NCI-H2227 (cell line): ENCODE measurements at regions not wholly inside any gene's neighbourhood (a gene's known extent, or its start where the extent isn't known, plus 50 kb on each side); places are given as distances from the start of the nearest gene placed in this dataset.

Experiments used
- DNase-seq: peaks from one replicate; lab custom pipeline; 2025; ENCODE audit not compliant: unreplicated experiment; lab: John Stamatoyannopoulos, UW

DNA sequence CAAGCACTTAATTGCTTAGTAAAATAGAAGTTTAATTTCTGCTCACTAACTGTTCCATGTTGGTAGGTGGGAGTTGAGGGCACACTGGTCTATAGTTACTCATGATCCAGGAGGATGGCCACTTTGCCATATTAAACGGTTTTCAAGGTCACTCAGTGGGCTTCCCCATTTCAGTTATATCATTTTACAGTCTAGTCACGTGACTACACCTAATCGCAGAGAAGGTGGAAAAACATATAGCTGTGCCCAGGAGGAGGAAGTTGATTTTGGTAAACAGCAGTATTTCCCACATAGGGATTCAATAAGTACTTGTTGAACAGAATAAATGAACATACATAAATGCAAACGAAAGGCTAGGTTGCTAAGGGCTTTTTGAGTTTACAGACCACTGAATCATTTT is 541.1 kb upstream of the CAMK1G start:
- no peak for DNase-seq

DNA sequence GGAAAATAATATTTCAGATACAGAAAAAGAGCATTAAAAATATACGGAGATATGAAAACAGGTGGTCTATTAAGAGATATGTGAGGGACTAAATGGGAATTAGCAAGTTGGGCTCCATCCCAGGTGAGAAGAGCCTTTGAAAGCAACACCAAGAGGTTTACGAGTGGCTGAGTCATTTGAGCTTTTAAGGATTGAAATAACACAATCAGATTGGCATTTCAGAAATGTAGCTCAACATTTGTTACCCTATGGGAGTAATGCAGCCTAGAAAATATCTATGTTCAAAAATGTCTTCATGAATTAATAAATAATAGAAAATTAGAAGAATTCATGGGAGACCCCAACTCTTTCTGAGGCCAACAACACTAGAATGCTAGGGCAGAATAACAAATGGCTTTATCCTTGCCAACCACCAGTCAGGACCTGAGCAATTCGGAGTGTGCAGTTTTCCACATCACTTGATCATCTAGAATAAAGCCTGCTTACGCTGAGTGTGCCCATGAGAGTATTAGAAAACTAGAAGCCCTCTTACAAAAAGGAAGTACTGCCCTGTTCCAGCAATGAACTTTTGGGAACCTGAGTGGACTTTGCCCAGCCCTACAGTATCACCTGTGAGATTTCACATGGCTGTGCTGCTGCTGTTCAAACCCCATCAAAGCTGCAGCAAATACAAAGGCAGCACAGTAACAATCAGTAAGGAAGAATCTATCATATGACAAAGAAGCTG is 538.0 kb upstream of the CAMK1G start:
- DNase-seq: no peak

DNA sequence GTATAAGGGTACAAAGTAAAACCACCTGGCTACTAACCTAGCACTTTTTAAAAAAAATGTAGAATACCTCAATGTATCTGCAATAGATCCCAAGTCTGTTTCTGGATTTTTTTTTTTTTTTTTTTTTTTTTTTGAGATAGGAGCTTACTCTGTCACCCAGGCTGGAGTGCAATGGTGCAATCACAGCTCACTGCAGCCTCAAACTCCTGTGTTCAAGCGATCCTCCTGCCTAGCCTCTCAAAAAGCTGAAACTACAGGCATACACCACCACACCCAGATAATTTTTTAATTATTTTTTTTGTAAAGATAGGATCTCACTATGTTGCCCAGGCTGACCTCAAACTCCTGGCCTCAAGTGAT is 537.5 kb upstream of the CAMK1G start:
- no peak for DNase-seq

DNA sequence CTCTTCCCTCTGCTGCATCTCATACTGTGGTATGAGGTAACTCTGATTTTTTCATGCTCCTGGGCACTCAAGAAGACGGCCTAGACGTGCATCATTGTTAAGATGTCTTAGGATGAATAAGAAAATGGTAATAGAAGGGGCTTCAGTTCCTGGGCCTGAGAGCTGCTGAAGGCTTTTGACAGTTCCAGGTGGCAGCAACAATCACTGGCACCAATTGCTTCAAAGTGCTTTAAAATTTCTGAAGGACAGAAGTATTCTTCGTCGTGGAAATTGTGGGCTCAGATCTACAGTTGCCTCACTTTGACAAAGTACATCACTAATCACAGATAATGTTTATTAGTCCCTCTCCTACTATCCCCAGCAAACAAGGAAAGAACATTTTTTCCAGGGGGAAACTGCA is 536.6 kb upstream of the CAMK1G start:
- no peak for DNase-seq

DNA sequence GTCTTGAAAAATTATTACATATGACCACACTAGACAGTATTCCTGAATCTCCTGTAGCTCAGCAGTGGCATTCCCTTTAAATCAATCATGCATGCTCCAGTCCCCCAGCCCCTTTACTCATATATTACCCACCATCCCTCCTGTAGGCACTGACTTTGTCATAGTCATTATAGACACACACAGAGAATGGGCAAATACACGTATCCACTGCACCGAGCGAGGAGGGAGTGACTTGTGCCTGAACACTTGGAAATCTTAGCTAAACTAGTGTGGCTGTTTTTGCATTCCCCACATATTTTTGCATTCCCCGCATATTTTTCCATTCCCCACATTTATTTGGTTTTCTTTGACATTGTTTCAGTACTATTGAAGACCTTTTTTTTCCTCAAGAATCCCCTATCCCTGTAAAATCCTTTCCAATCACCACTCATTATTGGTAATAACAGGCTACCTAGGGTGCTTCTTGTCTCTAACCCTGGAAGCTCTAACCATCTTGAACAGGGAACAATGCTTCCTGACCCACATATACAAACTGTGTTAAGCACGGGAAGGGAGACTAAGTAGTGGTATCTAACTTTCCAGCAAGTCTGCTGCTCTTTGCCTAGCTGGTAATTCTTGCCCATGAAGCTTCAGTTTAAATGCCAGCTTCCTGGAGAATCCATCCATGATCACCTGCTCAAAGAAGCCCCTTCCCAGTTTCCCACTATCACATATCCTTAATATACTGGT is 534.4 kb upstream of the CAMK1G start:
- no peak for DNase-seq

DNA sequence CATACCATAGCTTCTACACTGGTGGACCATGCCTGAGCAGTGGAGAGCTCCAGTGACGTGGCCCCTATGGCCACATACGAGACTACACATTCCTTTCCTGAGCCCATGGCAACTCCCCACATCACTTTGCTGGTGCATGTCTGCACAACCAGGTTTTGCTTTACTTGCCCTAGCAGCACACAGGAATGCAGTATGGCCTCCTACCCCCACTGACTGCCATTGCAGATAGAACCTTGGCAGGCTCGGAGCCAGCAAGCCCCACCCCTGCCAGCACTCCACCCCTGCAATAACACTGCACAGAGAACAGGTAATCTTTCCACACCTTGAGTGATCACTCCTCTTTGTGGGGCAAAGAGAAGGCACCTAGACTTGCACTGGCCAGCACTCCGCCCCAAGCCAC is 531.9 kb upstream of the CAMK1G start:
- no peak for DNase-seq

DNA sequence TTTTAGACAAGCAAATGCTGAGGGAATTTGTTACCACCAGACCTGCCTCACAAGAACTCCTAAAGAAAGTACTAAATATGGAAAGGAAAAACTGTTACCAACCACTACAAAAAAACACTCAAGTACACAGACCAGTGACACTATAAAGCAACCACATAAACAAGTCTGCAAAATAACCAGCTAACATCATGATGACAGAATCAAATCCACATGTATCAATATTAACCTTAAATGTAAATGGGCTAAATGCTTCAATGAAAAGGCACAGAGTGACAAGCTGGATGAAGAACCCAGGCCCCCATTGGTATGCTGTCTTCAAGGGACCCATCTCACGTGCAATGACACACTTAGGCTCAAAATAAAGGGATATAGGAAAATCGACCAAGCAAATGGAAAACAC is 529.9 kb upstream of the CAMK1G start:
- DNase-seq: no peak

DNA sequence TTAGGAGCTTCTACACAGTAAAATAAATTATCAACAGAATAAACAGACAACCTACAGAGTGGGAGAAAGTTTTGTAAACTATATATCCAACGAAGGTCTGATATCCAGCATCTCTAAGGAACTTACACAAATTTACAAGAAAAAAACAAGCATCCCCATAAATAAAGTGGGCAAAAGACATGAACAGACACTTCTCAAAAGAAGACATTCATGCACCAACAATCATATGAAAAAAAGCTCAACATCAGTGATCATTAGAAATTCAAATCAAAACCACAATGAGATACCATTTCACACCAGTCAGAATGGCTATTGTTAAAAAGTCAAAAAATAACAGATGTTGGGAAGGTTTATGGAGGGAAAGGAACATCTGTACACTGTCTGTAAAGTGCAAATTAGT is 526.4 kb upstream of the CAMK1G start:
- no peak for DNase-seq

DNA sequence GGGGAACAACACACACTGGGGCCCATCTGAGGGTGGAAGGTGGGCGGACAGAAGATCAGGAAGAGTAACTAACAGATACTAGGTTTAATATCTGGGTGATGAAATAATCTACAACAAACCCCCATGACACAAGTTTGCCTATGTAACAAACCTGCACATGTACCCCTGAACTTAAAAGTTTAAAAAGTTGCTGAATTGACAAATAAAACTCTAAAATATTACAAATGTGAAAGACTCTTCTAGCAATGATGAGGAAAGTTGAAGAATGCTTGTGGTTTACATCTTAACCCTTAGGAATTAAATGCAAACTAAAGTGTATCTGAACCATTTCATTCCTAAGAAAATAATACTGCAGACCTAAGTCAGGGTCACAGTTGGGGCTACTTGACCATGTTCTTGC is 525.6 kb upstream of the CAMK1G start:
- DNase-seq: no peak

DNA sequence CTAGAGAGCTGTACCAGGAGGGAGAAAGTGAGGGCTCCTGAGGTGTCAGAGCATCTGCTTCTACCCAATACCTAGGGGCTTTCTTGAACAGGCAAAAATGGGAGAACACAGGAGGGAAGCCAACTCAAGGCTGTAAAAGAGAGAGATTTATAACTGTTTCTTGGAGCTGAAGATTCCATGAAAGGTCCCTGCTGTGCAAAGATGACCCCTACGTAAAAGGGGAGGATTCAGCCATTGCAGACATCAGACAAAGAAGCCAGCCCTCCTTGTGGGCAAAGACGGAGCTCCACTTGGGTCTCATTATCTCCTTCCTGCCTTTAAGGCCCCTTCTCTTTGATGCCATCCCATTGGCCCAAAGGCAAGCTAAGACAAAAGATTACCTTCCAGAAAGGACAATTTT is 524.1 kb upstream of the CAMK1G start:
- DNase-seq: peak; percentile 22

DNA sequence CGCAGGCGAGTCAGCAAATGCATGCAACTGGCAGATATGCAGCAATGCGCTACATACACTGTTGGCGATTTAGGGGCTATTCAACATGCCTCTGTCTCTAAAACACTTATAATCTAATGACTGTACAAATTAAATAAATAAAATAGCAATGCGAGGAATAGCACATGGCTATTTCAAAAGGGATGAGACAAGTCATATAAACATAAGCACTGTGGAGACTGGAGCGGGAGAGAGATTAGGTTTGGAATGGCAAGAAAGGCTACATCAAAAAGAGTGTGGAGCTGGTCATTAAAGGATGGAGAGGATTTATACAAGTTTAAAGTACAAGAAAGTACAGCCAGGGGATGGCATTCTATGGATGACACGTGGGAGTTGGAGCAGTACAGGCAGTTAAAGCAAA is 523.5 kb upstream of the CAMK1G start:
- no peak for DNase-seq

DNA sequence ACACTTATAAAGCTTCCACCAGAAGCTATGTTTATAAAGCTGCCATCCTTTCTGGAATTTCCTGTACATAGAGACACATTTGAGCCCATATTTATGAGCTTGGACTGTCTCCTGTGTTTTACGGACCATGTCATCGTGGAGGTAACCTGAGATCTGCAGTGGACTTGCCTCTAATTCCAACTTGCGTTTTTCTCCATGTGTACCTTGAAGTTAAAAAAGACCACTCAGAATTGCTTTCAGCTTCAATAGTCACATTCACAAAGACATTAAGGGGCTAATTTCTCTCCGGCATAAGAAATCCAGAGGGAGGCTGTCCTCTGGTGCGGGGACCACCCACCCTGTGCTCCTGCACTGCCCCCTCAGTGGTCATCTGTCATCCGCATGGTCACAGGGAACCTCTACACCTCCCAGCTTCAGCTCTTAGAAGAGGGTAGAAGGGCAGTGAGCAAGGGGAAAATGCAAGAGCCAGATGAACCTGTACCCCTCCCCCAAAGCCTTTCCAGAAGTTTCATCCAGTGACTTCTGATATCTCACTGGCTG is 521.4 kb upstream of the CAMK1G start:
- no peak for DNase-seq

DNA sequence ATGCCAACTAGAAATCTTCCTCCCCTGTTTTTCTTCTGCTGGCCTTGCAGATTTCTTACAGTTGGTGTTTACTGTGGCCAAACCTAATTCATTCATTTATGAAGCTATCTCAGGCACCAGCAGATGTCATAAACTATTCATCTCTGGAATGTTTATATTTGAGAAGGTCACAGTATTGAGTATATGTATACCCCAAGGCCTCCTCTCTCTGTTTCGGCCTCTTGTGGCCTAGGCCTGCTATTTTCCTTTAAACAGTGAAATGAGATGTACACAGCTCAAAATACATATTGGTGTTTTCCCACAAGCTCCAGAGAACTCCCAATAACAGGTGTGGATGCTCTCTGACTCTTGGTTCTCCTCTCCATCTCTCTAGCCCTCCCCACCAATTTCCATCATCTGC is 520.7 kb upstream of the CAMK1G start:
- no peak for DNase-seq

DNA sequence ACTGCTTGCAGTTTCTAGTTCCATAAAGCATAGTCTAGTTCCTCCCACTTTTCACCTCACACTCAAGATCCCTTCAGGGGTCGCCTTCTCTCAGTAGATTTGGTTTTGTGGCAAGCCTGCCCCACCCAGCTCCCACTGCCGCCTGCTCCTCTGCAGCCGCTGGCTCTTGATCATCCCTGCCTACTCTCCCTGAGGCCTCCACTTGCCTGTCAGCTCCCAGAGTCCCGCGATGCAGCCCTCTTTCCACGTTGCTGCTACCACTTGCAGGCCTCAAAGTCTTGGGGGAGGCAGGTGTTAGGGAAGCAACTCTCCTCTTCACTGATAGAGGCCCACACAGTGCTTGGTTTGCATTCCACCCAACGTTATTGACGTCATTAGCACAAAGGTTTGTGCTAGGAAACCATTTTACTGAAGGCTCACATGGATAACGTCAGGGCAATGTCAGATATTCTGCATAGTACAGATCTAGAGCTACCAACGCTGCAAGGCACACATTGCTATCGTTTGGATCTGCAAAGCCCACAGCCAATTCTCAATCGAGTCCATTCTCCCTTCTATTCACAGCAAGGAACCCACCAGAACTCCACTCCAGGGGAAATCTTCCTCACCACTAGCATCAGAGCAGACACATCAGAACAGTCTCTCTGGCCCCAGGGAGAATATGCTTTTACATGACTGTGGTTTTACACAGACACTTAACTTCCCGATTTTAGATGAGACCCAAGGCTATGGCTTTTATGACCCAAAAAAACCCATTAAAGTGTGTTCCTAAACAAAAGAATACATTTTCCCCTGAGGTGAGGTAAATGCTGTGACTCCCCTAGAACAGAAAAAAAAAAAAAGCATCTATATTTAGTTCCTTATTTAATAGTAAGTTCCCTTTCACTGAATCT is 519.5 kb upstream of the CAMK1G start:
- no peak for DNase-seq

DNA sequence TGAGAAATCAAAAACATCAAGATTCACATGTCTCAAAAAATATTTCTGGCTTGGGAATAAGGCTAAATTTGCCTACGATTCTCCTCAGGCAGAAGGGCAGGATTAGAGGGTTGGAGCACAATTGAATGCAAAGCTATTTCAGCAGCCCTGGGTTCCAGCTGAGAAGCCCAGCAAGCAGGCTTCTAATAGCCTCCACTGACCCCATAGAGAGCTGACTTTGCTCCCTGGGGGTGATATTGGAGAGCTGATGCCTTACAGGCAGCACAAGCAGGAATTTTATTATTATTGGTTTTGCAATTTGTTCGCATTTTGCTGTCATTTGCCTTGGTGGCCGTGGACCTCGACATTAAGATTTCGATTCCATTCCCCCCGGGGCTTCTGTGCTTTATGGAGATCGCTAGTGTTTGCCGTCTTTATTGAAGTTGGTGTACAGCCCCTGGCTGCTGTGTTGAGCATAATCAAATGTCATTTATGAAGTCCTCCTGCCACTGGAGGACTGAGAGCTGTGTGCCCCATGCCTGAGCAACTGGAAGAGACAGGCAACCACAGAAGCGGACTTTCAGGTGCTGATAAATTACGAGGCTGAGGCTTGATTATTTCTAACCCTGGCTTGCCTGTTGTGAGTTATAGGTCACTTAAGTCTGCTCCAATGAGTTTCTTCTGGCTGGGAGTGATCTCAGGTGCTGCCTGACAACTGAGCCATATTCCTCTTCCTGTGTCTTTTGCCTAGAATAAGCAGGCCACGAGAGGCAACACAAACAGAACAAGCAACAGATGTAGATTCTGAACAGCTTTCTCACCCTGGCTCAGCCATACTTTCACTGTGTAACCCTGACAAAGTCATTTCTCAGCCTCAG is 518.4 kb upstream of the CAMK1G start:
- no peak for DNase-seq

DNA sequence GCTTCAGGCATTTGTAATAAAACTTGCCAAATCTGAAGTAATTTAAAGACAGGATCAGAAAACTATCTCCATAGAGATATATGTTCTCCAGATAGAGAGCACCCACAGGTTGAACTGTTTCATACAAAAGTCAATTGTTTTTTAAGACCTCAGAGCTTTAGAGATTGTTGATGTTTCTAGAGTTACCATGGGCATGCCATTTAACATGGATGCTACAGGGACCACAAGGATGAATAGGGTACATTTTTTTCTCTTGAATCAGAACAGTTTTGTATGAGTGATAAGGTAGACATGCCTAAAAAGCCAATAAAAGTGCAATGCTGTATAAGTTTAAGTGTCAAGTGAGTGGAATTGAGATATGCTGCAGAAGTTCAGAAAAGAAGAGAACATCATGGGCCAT is 511.0 kb upstream of the CAMK1G start:
- no peak for DNase-seq

DNA sequence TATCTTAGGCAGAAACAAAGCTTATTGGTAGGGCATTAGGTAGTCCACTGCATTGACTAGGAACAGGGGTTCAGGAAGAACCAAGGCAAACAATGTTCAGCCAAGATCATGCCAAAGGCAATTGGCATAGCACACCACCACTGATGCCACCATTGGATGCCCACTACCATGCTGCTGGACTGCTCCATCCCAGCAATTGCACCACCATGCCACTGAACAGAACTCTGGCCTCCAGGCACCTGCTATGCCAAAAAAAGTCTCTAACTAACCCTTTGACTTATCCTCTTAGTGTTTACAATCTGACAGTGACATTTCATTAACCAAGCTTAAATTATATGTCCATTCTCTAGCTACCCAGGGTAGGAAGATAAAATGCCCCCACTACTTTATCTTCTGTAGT is 509.6 kb upstream of the CAMK1G start:
- DNase-seq: no peak

DNA sequence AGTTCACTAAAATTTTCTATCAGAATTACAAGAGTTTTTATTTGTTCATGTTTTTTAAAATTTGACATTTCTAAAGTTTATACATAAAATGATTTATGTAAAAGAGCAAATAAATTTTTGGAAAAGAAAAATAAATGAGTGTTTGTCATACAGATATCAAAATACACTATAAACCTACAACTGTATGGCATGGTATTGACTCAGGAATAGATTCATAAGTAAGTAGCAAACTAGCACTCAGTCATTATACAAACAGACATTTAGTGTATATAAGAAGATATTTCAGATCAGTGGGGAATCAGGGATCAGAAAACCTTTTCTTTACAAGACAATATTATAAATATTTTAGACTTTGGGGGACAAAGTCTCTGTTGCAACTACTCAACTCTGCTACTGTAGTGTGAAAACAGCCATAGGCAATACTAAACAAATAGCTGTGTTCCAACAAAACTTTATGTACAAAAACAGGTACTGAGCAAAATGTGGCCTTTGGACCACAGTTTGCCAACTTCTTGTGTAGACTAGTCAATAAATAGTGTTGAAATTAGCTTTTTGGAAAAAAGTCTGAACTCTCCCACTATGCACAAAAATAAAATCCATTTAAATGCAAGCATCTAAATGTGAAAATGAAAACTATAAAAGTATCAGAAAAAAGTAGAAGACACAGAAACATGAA is 508.8 kb upstream of the CAMK1G start:
- DNase-seq: no peak

DNA sequence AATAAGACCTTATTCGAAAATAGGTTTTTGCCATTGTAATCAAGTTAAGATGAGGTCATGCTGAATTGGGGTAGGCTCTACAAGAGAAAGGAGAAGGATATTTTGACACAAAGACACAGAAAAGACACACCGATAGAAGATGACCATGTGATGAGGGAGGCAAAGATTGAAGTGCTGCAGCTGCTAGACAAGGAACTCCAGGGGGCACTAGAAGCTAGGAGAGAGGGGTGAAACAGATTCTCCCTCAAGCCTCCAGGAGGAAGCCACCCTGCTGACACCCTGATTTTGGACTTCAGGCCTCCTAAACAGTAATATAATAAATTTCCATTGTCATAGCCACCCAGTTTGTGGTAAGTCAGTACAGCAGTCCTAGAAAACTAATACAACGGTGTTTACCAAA is 506.8 kb upstream of the CAMK1G start:
- DNase-seq: no peak

DNA sequence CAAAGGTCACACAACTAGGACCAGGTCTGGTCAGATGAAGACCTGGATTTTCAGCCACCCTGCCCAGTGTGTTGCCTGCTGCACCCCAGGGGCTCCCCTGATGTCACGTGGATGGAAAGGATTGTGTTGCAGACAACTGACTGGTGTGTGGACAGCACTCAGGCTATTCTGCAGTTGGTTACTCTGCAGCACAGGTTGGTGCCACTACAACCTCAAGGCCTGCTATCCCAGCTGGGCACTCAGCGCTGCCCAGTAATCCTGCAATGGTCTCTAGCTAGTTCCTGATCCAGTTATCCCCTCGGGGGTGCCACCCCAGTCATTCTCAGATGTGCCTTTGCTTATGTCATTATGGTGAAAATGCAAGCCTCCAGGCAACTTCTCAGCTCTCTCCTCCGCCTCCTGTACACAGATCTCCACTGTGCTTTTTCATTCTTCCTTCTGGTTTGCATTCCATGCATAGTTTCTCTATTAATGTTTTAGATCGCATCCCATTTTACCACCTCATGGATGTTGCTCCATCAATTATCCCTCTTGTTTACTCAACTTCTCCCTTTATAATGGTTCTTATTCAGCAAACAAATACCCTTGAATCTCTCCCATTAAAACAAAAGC is 503.2 kb upstream of the CAMK1G start:
- no peak for DNase-seq
